ENCODE measurements at regions not wholly inside any gene's neighbourhood (a gene's known extent, or its start where the extent isn't known, plus 50 kb on each side); places are given as distances from the start of the nearest gene placed in this dataset.

GRCh38 chrX:138481649-138482048 is 229.9 kb downstream of the FGF13 start:
- no peaks in the 10 kb centered on the region for H3K27me3 ChIP-seq (replicated peaks in 1 of 2; ENCODE audit: control insufficient read depth in 2 of 2, insufficient read depth in 2 of 2, low read length in 1 of 2)
- no peaks in the 10 kb centered on the region for H4K20me1 ChIP-seq (ENCODE audit: control insufficient read depth, insufficient read depth)
- no peak overlapping the region for H3K27ac ChIP-seq (ENCODE audit: control insufficient read depth, insufficient read depth)
- H3K4me2 ChIP-seq (ENCODE audit: control insufficient read depth, insufficient read depth), result no peak overlapping the region
- DNase-seq (ENCODE audit: low read depth, low spot score) (no peak), ATAC-seq (no peak), FAIRE-seq (no peak)
- ChIA-PET CTCF (no interaction called here), RAD21 (ENCODE audit: unreplicated experiment) (no interaction called here), POLR2A (no interaction called here), SMC1A (ENCODE audit: uncharacterized antibody, unreplicated experiment) (no interaction called here)
- no peak overlapping the region for H3K9ac ChIP-seq (ENCODE audit: control insufficient read depth, insufficient read depth, low read length)
- BruUV-seq (replicated peaks), result no TSS peak
- intact Hi-C loops (cut with micrococcal nuclease; ENCODE audit: unreplicated experiment), result no loop called here
- no peaks in the 10 kb centered on the region for H3K36me3 ChIP-seq (ENCODE audit: control insufficient read depth in 2 of 2, insufficient read depth in 2 of 2, low read length in 1 of 2)
- in situ Hi-C loops (cut with MboI), result no loop called here
- no peaks in the 10 kb centered on the region for H3K79me2 ChIP-seq (ENCODE audit: control insufficient read depth, insufficient read depth, low read length)
- no peak overlapping the region for H2AFZ ChIP-seq (ENCODE audit: control insufficient read depth, low read depth, low read length)
- H3K4me1 ChIP-seq (ENCODE audit: control insufficient read depth, insufficient read depth, low read length), result no peaks in the 10 kb centered on the region
- no peak overlapping the region for H3K4me3 ChIP-seq
- no peaks in the 10 kb centered on the region for H3K9me3 ChIP-seq (replicated peaks; ENCODE audit: control insufficient read depth, insufficient read depth, low read length)
- WGBS (ENCODE audit: insufficient coverage, insufficient replicate concordance, low lambda C conversion rate, missing lambda C conversion rate), result 2% methylated on average over 3 of the region's 3 CpGs
- TF ChIP-seq BRCA1 (IDR thresholded peaks at IDR 0.05; ENCODE audit: low read depth, low read length), result no peak
- no peak for TF ChIP-seq EZH2 (IDR thresholded peaks at IDR 0.05; ENCODE audit: borderline replicate concordance, control insufficient read depth, low read depth, low read length)
- TF ChIP-seq SIN3A (IDR thresholded peaks at IDR 0.05; ENCODE audit: low read depth, low read length), result no peak
- no peak for TF ChIP-seq NFYB (IDR thresholded peaks at IDR 0.05; ENCODE audit: insufficient read depth, low read depth, low read length)
- no peak for TF ChIP-seq PML (IDR thresholded peaks at IDR 0.05; ENCODE audit: low read length)
- TF ChIP-seq RBBP5 (conservative IDR thresholded peaks at IDR 0.05), result no peak
- TF ChIP-seq POLR2AphosphoS5 (IDR thresholded peaks at IDR 0.05; ENCODE audit: low read length), result no peak

GRCh38 chrX:138463476-138463875 is 248.0 kb downstream of the FGF13 start:
- TF ChIP-seq POLR2AphosphoS2 (IDR thresholded peaks at IDR 0.05; ENCODE audit: low read depth, low read length) (no peak), TBL1XR1 (IDR thresholded peaks at IDR 0.05; ENCODE audit: low read depth, low read length) (no peak), CTCF (IDR thresholded peaks at IDR 0.05 in 2 of 3, conservative IDR thresholded peaks at IDR 0.05 in 1 of 3; ENCODE audit: control insufficient read depth in 2 of 3, extremely low read depth in 1 of 3, insufficient read depth in 1 of 3, low read depth in 3 of 3, low read length in 3 of 3) (no peak), KAT2A (conservative IDR thresholded peaks at IDR 0.05; ENCODE audit: control insufficient read depth, low read depth, low read length) (no peak)
- ChIA-PET RAD21 (ENCODE audit: unreplicated experiment) (no interaction called here), SMC1A (ENCODE audit: uncharacterized antibody, unreplicated experiment) (no interaction called here), CTCF (no interaction called here), POLR2A (no interaction called here)
- intact Hi-C loops (cut with micrococcal nuclease; ENCODE audit: unreplicated experiment), result no loop called here
- in situ Hi-C loops (cut with MboI), result no loop called here
- H4K20me1 ChIP-seq (ENCODE audit: control insufficient read depth, insufficient read depth), result no peaks in the 10 kb centered on the region
- DNase-seq (ENCODE audit: low read depth, low spot score) (no peak), ATAC-seq (no peak), FAIRE-seq (no peak)
- WGBS (ENCODE audit: insufficient coverage, insufficient replicate concordance, low lambda C conversion rate, missing lambda C conversion rate), result 34% methylated on average over 4 of the region's 4 CpGs
- H3K27me3 ChIP-seq (replicated peaks in 1 of 2; ENCODE audit: control insufficient read depth in 2 of 2, insufficient read depth in 2 of 2, low read length in 1 of 2), result no peaks in the 10 kb centered on the region
- H3K4me1 ChIP-seq (ENCODE audit: control insufficient read depth, insufficient read depth, low read length), result no peaks in the 10 kb centered on the region
- no peak overlapping the region for H3K4me2 ChIP-seq (ENCODE audit: control insufficient read depth, insufficient read depth)
- H3K79me2 ChIP-seq (ENCODE audit: control insufficient read depth, insufficient read depth, low read length), result no peaks in the 10 kb centered on the region
- no peak overlapping the region for H2AFZ ChIP-seq (ENCODE audit: control insufficient read depth, low read depth, low read length)
- BruUV-seq (replicated peaks), result no TSS peak
- H3K4me3 ChIP-seq, result no peak overlapping the region
- no peak overlapping the region for H3K27ac ChIP-seq (ENCODE audit: control insufficient read depth, insufficient read depth)
- no peaks in the 10 kb centered on the region for H3K9me3 ChIP-seq (replicated peaks; ENCODE audit: control insufficient read depth, insufficient read depth, low read length)
- no peak overlapping the region for H3K9ac ChIP-seq (ENCODE audit: control insufficient read depth, insufficient read depth, low read length)
- no peaks in the 10 kb centered on the region for H3K36me3 ChIP-seq (ENCODE audit: control insufficient read depth in 2 of 2, insufficient read depth in 2 of 2, low read length in 1 of 2)
